NCI-H748 treated with DMSO at 0.1 percent for 48 hours (cell line): ENCODE measurements at regions not wholly inside any gene's neighbourhood (a gene's known extent, or its start where the extent isn't known, plus 50 kb on each side); places are given as distances from the start of the nearest gene placed in this dataset.
"Not testable (repeated sequence)": the region's sequence is repeated elsewhere in the genome, so short reads cannot be mapped to it uniquely, and the experiment has no call there.

Source experiments
- DNase-seq: peaks from one replicate; lab custom pipeline; 2025; lab: John Stamatoyannopoulos, UW

DNA sequence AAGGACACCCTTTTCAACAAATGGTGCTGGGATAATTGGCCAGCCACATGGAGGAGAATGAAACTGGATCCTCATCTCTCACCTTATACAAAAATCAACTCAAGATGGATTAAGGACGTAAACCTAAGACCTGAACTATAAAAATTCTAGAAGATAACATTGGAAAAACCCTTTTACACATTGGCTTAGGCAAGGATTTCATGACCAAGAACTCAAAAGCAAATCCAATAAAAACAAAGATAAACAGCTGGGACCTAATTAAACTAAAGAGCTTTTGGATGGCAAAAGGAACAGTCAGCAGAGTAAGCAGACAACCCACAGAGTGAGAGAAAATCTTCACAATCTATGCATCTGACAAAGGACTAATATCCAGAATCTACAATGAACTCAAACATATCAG lies 96.9 kb upstream of the BNIP2 start:
- not testable (repeated sequence) for DNase-seq

DNA sequence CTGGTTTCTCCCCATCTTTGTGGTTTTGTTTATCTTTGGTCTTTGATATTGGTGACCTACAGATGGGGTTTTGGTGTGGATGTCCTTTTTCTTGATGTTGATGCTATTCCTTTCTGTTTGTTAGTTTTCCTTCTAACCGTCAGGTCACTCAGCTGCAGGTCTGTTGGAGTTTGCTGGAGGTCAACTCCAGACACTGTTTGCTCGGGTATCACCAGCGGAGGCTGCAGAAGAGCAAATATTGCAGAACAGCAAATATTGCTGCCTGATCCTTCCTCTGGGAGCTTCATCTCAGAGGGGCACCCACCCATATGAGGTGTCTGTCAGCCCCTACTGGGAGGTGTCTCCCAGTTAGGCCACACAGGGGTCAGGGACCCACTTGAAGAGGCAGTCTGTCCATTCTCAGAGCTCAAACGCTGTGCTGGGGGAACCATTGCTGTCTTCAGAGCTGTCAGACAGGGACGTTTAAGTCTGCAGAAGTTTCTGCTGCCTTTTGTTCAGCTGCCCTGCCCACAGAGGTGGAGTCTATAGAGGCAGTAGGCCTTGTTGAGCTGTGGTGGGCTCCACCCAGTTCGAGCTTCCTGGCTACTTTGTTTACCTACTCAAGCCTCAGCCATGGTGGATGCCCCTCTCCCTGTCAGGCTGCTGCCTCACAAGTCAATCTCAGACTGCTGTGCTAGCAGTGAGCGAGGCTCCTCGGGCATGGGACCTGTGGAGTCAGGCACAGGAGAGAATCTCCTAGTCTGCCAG lies 94.8 kb upstream of the BNIP2 start:
- not testable (repeated sequence) for DNase-seq

DNA sequence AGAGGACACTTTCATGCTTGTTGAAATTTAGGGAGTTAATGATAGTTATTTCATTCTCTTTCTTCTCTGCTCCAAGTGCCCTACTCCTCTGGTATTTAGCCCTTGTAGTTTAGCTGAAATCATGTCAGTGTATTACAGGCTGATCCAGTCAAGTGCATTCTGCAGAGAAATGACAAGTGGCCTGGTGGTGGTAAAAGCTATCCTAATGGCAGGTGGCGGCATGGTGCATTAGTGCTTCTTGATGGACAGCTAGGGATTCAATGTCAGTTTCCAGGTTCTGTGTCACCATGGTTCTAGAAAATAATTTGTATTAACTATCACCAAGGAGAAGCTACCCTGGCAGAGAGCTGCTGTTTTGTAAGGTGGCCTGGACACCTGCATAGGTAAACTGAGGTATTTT lies 90.0 kb upstream of the BNIP2 start:
- no peak for DNase-seq

DNA sequence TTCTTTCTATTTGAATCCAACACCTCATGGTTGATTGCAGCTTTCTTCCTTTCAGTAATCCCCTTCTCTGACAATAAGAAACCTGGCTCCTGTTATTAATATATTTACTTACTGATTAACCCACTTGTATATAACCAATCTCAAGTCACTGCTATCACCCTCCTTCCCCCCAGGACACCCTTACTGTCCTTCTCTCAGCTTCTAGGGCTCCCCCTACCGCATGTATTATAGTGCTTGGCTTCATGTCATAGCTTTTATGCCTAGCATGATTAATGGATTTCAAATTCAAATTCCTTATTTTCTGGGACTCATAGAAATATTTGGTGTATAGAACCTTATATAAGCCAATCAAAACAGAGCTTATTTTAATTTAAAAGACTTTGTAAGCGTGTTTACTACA lies 75.7 kb upstream of the BNIP2 start:
- no peak for DNase-seq

DNA sequence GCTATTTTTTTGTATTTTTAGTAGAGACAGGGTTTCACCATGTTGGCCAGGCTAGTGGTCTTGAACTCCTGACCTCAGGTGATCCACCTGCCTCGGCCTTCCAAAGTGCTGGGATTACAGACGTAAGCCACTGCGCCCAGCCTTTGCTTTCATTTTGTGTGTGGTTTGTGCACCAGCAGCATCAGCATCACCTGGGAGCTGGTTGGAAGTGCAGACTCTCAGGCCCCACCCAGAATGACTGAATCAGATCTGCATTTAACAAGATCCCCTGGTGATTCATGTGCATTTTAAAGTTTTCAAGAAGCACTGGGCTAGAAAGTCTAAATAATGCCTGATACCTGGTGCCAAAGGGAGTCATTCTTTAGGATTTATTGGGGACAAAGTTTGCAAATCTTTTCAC lies 73.4 kb upstream of the BNIP2 start:
- no peak for DNase-seq

DNA sequence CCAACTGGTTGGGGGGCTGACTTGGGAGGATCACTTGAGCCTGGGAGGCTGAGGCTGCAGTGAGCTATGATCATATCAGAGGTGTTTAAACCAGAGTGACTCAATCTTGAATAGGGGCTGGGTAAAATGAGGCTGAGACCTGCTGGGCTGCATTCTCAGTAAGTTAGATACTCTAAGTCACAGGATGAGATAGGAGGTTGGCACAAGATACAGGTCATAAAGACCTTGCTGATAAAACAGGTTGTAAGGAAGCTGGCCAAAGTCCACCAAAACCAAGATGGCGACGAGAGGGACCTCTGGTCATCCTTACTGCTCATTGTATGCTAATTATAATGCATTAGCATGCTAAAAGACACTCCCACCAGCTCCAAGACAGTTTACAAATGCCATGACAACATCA lies 71.1 kb upstream of the BNIP2 start:
- DNase-seq, result not testable (repeated sequence)

DNA sequence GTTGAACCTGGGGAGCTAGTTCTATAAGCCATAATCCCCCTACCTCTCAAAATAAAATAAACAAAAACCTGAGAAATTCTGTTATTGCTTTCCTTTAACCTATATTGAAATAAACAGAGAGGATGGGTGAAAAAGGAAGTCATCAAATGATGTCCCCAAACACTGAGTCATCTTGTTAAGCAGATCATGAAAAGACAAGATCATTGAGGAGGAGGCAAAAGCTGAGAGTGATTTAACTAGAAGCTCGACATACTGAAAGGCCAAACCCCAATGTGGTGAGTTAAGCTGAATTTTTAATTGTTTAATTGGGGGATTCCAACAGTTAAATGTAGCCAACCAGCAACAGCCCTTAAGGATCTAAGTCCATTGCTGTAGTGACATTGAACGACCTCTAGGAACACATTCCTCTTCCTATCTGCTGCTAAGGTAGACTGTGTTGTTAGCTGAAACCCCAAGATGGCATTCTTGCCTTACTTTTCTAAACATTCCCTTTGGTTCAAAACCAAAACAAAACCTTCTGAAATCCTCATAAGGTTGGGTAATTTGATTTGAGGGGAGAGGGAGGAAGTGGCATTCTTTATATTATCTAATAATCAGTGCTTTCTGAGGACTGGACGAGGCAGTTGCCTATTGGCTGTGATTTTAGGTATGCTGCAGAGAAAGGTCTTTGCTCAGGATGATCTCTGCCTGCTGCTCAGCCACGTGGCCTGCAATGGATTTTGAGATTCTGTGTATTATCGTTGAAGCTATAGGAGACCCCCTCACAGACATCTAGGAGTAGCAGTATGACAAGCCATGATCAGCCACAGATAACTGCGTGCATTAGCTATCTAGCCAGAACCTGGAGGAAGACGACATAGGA lies 62.7 kb upstream of the BNIP2 start:
- DNase-seq, result peak; percentile 6

DNA sequence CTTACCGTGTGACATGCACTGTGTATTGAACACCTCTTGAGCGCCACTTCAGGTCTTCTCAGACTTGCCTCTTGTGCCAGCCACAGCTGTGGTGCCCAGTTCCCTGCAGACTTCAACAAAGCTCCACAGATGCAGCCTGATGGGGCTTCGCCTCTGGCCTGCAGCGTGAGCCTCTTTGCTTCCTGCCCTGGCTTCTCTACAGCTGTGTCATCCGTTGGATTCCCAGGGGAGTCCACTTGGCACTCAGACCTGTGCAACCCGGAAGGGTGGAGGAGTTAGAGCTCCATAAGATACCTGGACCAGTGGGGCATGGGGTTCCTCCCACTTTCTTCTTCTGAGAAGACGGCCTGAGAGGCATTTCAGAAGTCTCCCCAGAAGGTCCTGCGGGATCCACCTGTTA lies 57.7 kb upstream of the BNIP2 start:
- no peak for DNase-seq

DNA sequence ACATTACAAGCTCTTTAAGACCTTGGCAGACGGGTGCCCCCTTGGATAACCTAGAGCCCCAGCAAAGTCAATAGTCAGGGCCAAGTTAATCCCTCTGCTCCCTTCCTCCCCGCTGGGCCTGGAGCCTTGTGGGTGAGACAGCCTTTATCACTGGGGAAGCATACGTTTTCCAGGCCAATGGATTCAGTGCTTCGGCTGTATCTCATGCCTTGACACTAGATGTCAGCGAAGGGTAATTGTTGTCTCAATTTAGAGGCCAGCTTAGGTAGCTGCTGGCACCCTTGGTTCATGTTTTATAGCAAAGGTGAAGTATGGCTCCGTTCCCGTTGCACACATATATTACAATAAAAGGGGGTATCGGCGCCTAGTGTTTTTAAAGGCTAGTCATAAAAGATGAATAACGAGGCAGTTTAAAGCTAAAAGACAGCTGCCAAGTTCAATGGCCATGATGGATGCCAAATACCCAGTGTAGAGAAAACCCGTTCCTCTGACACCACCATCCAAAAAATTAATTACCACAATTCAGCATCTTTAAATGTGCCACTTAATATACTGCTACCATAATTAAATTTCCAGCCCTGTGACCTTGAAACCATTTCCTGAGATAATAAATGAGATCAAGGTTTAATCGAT lies 52.3 kb upstream of the BNIP2 start:
- peak; percentile 38 for DNase-seq

DNA sequence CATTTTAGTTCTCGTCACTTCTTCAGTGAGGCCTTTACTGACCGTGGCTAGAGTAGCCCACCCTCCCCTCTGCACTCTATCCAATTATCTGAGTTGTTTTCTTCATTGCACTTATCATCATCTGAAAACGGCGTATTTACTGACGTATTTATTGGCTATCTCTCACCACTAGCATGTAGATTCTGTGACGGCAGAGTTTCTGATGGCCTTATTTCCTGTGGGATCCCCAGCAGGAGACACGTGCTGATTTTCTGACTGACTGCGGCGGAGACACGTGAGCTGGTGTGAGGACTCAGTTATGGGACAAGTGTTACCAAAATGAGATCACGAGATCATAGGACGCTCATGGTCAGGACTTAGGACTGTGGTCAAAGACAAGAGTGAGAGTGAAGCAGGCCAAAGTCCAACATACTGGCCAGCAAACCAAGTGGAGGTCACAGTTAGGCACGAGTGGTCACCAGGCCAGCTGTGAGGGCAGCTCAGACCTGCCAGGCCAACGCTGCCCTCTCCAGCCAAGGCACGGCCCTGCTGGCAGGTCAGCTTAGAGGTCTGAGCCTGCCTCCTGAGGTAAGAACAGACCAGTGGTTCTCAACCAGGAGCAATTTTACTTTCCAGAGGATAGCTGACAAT lies 50.6 kb upstream of the BNIP2 start:
- DNase-seq, result no peak
